ENCODE measurements at regions not wholly inside any gene's neighbourhood (a gene's known extent, or its start where the extent isn't known, plus 50 kb on each side); places are given as distances from the start of the nearest gene placed in this dataset.

- intact Hi-C loops (cut with DNase I, micrococcal nuclease) = no loop called here
- DNase-seq (no peak), ATAC-seq (no peak)
- Histone ChIP-seq H3K4me3 (no peak overlapping the region), H3K36me3 (ENCODE audit: low read depth) (no peaks in the 10 kb centered on the region), H3K4me1 (ENCODE audit: low read depth) (no peaks in the 10 kb centered on the region), H3K9me3 (no peaks in the 10 kb centered on the region)
- TF ChIP-seq CTCF (IDR thresholded peaks at IDR 0.05) = no peak
Observed at GRCh38 chr2:8196316-8196715, 485.5 kb upstream of the ID2 start.

GRCh38 chr2:8197101-8197500 lies 484.8 kb upstream of the ID2 start:
- no peak for TF ChIP-seq CTCF (IDR thresholded peaks at IDR 0.05)
- ATAC-seq = no peak
- Histone ChIP-seq H3K9me3 (no peaks in the 10 kb centered on the region), H3K36me3 (ENCODE audit: low read depth) (no peaks in the 10 kb centered on the region), H3K4me1 (ENCODE audit: low read depth) (no peaks in the 10 kb centered on the region), H3K4me3 (no peak overlapping the region)
- intact Hi-C loops (cut with DNase I, micrococcal nuclease) = no loop called here
- DNase-seq = no peak

GRCh38 chr2:8197825-8198224 lies 484.0 kb upstream of the ID2 start:
- no peak for TF ChIP-seq CTCF (IDR thresholded peaks at IDR 0.05)
- Histone ChIP-seq H3K4me1 (ENCODE audit: low read depth) (no peaks in the 10 kb centered on the region), H3K9me3 (no peaks in the 10 kb centered on the region), H3K36me3 (ENCODE audit: low read depth) (no peaks in the 10 kb centered on the region), H3K4me3 (no peak overlapping the region)
- ATAC-seq (no peak), DNase-seq (no peak)
- intact Hi-C loops (cut with DNase I, micrococcal nuclease) = no loop called here

- Histone ChIP-seq H3K4me1 (ENCODE audit: low read depth) (no peaks in the 10 kb centered on the region), H3K36me3 (ENCODE audit: low read depth) (no peaks in the 10 kb centered on the region), H3K4me3 (no peak overlapping the region), H3K9me3 (no peaks in the 10 kb centered on the region)
- ATAC-seq (peak; percentile 19), DNase-seq (no peak)
- intact Hi-C loops (cut with DNase I, micrococcal nuclease) = no loop called here
- TF ChIP-seq CTCF (IDR thresholded peaks at IDR 0.05) = no peak
Observed at GRCh38 chr2:8198766-8199382, 483.0 kb upstream of the ID2 start.

- H3K36me3 ChIP-seq (ENCODE audit: low read depth) = no peaks in the 10 kb centered on the region
- peaks cover 1% of the 10 kb centered on the region for H3K9me3 ChIP-seq
- H3K4me3 ChIP-seq = no peak overlapping the region
- intact Hi-C loops (cut with DNase I, micrococcal nuclease) = no loop called here
- TF ChIP-seq CTCF (IDR thresholded peaks at IDR 0.05) = no peak
- DNase-seq (no peak), ATAC-seq (no peak)
- no peaks in the 10 kb centered on the region for H3K4me1 ChIP-seq (ENCODE audit: low read depth)
Observed at GRCh38 chr2:8202132-8202531, 479.7 kb upstream of the ID2 start.

GRCh38 chr2:8203364-8203763 lies 478.5 kb upstream of the ID2 start:
- H3K4me1 ChIP-seq (ENCODE audit: low read depth) = no peaks in the 10 kb centered on the region
- intact Hi-C loops (cut with DNase I, micrococcal nuclease) = no loop called here
- no peak for ATAC-seq
- H3K9me3 ChIP-seq = peaks cover 8% of the 10 kb centered on the region
- DNase-seq = no peak
- no peak overlapping the region for H3K4me3 ChIP-seq
- H3K36me3 ChIP-seq (ENCODE audit: low read depth) = no peaks in the 10 kb centered on the region
- TF ChIP-seq CTCF (IDR thresholded peaks at IDR 0.05) = no peak

Data from mucosa of descending colon (tissue), 3 donors.